ENCODE measurements at regions not wholly inside any gene's neighbourhood (a gene's known extent, or its start where the extent isn't known, plus 50 kb on each side); places are given as distances from the start of the nearest gene placed in this dataset.

GRCh38 chr7:67940400-67940799 lies 943.8 kb downstream of the TYW1 start:
- TF ChIP-seq CTCF (IDR thresholded peaks at IDR 0.05) (no peak), POLR2A (IDR thresholded peaks at IDR 0.05) (no peak), POLR2AphosphoS5 (IDR thresholded peaks at IDR 0.05) (no peak)
